NCI-H2081 treated with DMSO at 0.1 percent for 48 hours (cell line): ENCODE measurements at regions not wholly inside any gene's neighbourhood (a gene's known extent, or its start where the extent isn't known, plus 50 kb on each side); places are given as distances from the start of the nearest gene placed in this dataset.
"Not testable (repeated sequence)": the region's sequence is repeated elsewhere in the genome, so short reads cannot be mapped to it uniquely, and the experiment has no call there.

Experiments
- DNase-seq: peaks from one replicate; lab custom pipeline; 2025; lab: John Stamatoyannopoulos, UW

GRCh38 chr7:119944601-119944972, 328.4 kb upstream of the KCND2 start:
- no peak for DNase-seq

DNA sequence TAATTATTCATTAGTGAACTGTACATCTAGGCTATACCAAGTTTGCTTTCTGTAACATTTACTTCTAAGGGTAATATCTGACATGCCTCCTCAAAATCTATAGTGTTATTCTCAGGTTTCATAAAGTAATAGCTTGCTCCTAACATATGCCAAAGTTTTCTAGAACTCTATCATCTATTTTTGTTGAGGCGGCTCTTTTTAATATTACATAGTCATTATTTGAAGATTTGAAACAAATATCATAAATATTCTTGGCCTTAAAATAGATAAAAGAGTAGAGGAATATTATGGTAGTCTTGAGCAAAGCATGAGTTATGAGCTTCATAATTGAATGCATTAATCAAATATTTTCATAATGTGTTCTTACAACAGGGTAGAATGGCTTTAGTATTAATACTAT, 327.2 kb upstream of the KCND2 start:
- no peak for DNase-seq

DNA sequence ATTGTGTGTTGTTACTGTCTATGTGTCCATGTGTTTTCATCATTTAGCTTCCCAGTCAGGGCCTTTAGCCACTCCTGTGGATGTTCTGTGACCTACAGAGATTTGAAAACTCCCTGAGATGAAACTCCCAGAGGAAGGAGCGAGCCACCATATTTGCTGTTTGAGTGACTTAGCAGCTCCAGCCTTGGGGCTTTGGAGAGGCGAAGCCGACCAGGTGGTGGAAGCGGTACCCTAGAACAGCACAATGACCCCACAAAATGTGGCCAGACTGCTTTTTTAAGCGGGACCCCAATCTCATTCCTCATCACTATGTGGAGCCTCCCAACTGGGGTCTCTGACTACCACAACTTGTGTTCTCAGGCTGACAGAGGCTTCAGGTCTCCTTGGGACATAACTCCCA, 323.9 kb upstream of the KCND2 start:
- DNase-seq: no peak

GRCh38 chr7:119950390-119951041, 322.5 kb upstream of the KCND2 start:
- not testable (repeated sequence) for DNase-seq

GRCh38 chr7:119951614-119952013, 321.4 kb upstream of the KCND2 start:
- not testable (repeated sequence) for DNase-seq

GRCh38 chr7:119957335-119957734, 315.6 kb upstream of the KCND2 start:
- DNase-seq: no peak

- DNase-seq: no peak
These were observed 313.2 kb upstream of the KCND2 start for GRCh38 chr7:119959811-119960210.

DNA sequence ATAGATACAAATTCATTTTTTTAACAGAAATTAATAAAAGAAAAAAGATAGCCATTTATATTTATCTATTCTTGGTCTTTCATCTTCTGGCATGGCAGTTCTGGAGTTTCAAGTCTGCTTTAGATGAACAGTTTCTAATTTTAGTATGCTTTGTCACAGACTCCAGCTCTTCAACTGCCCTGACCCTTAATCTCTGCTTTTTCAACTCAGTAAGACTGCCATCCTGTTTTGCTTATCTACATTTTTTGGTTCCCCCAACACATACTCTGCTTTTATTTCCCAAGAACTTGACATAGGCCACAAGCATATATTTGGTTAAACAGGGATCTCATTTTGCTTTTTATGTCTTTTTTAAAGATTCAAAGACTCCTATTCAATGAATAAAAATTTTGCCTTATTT, 309.3 kb upstream of the KCND2 start:
- no peak for DNase-seq

DNA sequence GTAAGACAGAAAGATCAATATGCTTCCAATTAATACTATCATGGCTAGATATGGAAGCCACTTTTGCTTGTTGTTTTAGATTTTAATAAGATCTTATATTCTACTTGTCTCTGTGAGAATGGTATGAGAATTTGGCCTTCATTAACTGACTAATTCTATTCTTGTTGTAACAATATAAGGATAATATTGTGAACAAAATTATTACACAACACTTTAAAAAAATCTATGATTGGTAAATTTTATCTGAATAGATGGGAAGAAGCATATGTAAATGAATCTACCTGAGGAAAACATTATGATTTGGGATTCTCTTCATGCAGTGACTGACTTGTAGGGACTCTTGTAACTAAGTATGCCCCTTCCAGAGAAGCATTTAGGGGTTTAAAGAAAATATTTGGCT, 308.9 kb upstream of the KCND2 start:
- DNase-seq: no peak

DNA sequence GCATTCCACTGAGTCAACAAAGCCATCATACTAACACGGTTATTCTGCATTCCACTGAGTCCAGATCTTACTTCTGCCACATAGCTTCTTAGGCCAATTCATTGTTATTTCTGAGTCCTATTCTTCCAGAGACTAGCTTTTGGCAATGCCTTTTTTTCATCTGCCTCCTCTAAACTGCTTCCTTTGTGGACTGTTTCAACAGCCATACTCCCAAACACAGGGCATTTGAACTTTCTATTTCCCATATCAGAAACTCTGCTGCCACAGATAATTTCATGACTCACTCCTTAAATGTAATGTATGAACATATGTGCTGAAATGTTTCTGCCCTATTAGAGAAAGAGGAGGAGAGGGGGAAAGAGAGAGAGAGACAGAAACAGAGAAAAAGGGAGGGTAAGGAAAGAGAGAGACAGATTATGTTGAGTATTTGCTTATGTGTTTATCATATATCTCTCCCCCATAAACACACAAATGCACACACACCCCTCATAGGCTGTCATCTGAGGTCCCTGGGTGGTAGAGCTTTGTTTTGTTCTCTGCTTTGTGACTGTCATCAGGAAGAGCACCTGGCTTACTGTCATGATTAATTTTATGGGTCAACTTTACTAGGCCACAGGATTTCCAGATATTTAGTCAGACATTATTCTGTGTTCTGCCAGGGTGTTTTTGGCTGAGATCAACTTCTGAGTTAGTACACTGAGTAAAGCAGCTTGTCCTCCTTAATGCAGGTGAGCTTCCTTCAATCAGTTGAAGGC, 308.0 kb upstream of the KCND2 start:
- no peak for DNase-seq

- no peak for DNase-seq
These were observed 305.8 kb upstream of the KCND2 start for GRCh38 chr7:119967221-119967620.

DNA sequence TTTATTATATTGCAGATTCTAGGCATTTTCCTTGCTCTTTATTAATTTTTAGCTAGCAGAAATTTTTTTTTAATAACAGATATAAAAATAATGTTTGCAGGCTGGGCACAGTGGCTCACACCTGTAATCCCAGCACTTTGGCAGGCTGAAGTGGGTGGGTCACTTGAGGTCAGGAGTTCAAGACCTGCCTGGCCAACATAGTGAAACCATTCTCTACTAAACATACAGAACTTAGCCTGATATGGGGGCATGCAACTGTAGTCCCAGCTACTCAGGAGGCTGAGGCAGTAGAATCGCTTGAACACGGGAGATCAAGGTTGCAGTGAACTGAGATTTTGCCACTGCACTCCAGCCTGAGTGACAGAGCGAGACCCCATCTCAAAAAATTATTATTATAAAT, 304.6 kb upstream of the KCND2 start:
- DNase-seq: not testable (repeated sequence)

DNA sequence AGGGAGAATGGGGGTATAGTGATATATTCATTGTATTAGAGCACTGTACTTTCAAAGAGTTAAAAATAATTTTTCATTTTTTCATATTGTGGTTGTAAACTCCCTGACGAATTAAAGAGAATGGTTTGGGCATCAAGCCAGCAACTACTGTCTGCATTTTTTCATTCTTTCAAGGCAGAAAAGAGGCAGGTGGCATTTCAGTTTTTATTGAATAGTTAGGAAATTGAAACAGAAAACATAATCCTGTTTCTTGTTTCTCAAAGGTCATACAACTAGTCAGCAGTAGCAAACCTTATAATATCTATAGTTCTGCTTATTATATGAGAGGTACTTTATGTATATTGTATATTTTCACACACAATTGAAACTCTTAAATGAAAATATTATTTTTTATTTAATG, 303.9 kb upstream of the KCND2 start:
- DNase-seq: no peak

DNA sequence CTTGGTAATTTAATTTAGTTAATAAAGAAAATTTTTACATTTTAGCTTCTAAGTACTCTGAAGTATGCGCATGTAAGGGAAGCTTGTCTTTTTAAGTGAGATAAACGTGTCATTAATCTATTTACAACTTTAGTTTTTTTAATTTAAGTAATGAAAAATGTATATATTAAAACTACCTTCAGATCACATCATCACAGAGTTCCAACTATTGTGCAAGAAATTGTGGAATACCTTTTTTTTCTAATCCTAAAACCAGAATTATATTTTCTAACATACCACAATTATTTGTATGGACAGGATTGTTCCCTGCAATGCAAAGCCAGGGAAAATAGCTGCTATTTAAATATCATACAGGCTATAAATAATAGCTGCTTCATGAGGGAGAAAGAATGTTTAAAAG, 303.2 kb upstream of the KCND2 start:
- DNase-seq: no peak

GRCh38 chr7:119974972-119975371, 298.0 kb upstream of the KCND2 start:
- DNase-seq: no peak

GRCh38 chr7:119982884-119983283, 290.1 kb upstream of the KCND2 start:
- DNase-seq: no peak

DNA sequence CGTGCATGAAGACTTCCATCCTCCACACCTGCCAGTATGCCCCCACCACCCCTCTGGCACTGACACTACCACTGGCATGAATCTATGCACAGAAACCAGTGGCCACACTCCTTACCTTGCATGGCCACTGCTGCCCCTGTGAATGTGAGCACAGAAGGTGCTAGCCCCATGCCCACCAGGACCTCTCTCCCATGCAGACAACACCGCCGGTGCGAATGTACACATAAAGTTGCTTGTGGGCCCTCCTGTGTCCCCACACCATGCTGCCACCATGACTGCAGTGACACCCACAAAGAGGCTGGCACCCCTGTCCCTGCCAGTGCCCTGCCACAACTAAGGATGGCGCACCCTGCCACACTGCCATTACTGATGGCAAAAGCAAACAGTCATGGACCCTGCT, 289.5 kb upstream of the KCND2 start:
- DNase-seq: no peak

DNA sequence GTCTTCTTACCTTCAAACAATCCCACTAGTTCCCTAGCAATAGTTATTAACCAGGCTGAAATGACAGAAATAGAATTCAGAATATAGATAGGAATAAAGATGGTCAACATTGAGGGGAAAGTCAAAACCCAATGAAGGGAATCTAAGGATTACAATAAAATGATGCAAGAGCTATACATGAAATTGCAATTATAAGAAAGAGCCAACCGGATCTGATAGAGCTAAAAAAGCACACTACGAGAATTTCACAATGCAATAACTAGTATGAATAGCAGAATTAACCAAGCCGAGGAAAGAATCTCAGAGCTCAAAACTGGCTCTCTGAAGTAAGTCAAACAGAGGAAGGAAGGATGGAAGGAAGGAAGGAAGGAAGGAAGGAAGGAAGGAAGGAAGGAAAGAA, 288.7 kb upstream of the KCND2 start:
- DNase-seq: no peak

DNA sequence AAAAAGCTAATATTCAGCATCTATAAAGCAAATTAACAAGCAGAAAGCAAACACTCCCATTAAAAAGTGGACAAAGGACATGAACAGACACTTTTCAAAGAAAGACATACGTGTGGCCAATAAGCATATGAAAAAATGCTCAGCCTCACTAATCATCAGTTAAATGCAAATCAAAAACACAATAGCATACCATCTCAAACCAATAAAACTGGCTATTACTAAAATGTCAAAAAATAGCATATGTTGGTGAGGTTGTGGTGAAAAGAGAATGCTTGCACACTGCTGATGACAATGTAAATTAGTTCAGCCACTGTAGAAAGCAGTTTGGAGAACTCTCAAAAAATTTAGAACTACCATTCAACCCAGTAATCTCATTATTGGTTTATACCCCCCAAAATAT, 284.6 kb upstream of the KCND2 start:
- DNase-seq: no peak

GRCh38 chr7:119994928-119995327, 278.0 kb upstream of the KCND2 start:
- no peak for DNase-seq

DNA sequence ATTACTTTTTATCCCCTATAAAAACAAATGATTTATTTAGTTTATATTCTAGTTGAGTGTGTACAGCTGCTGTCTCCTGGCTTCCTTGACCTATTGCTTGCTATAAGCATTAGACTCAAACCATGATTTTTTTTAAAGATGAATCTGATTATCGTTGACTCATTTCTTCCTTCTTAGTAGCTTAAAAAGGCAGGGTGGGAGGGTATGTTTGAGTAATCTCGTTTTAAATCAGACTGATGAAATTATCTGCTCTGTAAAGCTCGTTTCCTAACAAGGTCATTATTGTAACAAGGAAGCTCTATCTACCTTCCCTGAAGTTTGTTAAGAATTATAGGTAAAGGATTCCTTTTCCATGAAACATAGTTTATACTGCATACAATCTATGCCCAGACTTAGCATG, 276.3 kb upstream of the KCND2 start:
- no peak for DNase-seq

- DNase-seq: no peak
These were observed 273.1 kb upstream of the KCND2 start for GRCh38 chr7:119999738-120000475.

DNA sequence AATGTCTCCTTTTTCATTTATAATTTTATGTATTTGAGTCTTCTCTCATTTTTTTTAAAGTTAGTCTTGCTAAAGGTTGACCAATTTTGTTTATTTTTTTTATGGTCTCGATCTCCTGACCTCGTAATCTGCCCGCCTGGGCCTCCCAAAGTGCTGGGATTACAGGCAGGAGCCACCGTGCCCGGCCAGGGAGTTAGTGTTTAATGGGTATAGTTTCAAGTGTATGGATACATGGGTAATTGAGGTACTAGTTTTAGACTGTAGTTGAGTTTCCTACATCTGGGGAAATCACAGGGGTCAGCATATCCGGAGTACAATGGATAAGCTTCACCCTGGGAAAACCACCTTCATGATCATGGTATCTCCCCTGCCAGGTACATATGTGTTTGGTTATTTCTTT, 267.3 kb upstream of the KCND2 start:
- no peak for DNase-seq
